ENCODE measurements at regions not wholly inside any gene's neighbourhood (a gene's known extent, or its start where the extent isn't known, plus 50 kb on each side); places are given as distances from the start of the nearest gene placed in this dataset.

- Histone ChIP-seq H3K4me3 (no peak overlapping the region), H3K36me3 (ENCODE audit: low read depth) (no peaks in the 10 kb centered on the region), H4K20me1 (ENCODE audit: insufficient read depth) (no peaks in the 10 kb centered on the region), H3K9me2 (ENCODE audit: insufficient read depth) (no peaks in the 10 kb centered on the region), H3K9ac (no peak overlapping the region), H3F3A (ENCODE audit: insufficient read depth) (no peaks in the 10 kb centered on the region), H2AFZ (no peak overlapping the region), H3K4me2 (ENCODE audit: unreplicated experiment) (peak overlapping the region; percentile 3), H3K27me3 (replicated peaks; ENCODE audit: insufficient read depth) (no peaks in the 10 kb centered on the region), H3K79me2 (ENCODE audit: insufficient read depth) (no peaks in the 10 kb centered on the region), H3K9me3 (ENCODE audit: low read depth) (no peaks in the 10 kb centered on the region), H3K4me1 (ENCODE audit: insufficient read depth) (0 out of 2 replicates have a peak, but pooled peaks cover 4% of the 10 kb centered on the region), H3K27ac (no peak overlapping the region)
- DNase-seq: no peak
- in situ Hi-C loops (cut with MboI): no loop called here
- no peak for TF ChIP-seq EZH2phosphoT487 (IDR thresholded peaks at IDR 0.05; ENCODE audit: insufficient read depth, low read depth)
- no peak for TF ChIP-seq EZH2 (IDR thresholded peaks at IDR 0.05; ENCODE audit: insufficient read depth, poor library complexity, severe bottlenecking)
- WGBS, 2 experiments (ENCODE audit: low coverage in 1 of 2, low lambda C conversion rate in 2 of 2, missing lambda C conversion rate in 2 of 2): 97 to 100% methylated on average over 3 of the region's 3 CpGs
These were observed 432.0 kb downstream of the SETD4 start for GRCh38 chr21:35628316-35628715.

GRCh38 chr21:35627462-35627861 is 432.9 kb downstream of the SETD4 start:
- H3K4me2 ChIP-seq (ENCODE audit: unreplicated experiment): no peak overlapping the region
- no peaks in the 10 kb centered on the region for H3K79me2 ChIP-seq (ENCODE audit: insufficient read depth)
- H3K9me2 ChIP-seq (ENCODE audit: insufficient read depth): no peaks in the 10 kb centered on the region
- H3K4me1 ChIP-seq (ENCODE audit: insufficient read depth): 0 out of 2 replicates have a peak, but pooled peaks cover 4% of the 10 kb centered on the region
- no peak overlapping the region for H3K4me3 ChIP-seq
- no peak overlapping the region for H2AFZ ChIP-seq
- TF ChIP-seq EZH2 (IDR thresholded peaks at IDR 0.05; ENCODE audit: insufficient read depth, poor library complexity, severe bottlenecking) (no peak), EZH2phosphoT487 (IDR thresholded peaks at IDR 0.05; ENCODE audit: insufficient read depth, low read depth) (no peak)
- no peak for DNase-seq
- no peaks in the 10 kb centered on the region for H3K27me3 ChIP-seq (replicated peaks; ENCODE audit: insufficient read depth)
- H3K36me3 ChIP-seq (ENCODE audit: low read depth): no peaks in the 10 kb centered on the region
- 94 to 97% methylated on average over 4 of the region's 4 CpGs for WGBS, 2 experiments (ENCODE audit: low coverage in 1 of 2, low lambda C conversion rate in 2 of 2, missing lambda C conversion rate in 2 of 2)
- in situ Hi-C loops (cut with MboI): no loop called here
- no peak overlapping the region for H3K27ac ChIP-seq
- no peaks in the 10 kb centered on the region for H4K20me1 ChIP-seq (ENCODE audit: insufficient read depth)
- H3K9ac ChIP-seq: no peak overlapping the region
- H3F3A ChIP-seq (ENCODE audit: insufficient read depth): no peaks in the 10 kb centered on the region
- H3K9me3 ChIP-seq (ENCODE audit: low read depth): no peaks in the 10 kb centered on the region

GRCh38 chr21:35625576-35625975 is 434.8 kb downstream of the SETD4 start:
- Histone ChIP-seq H3K4me1 (ENCODE audit: insufficient read depth) (0 out of 2 replicates have a peak, but pooled peaks cover 4% of the 10 kb centered on the region), H3K9me2 (ENCODE audit: insufficient read depth) (no peaks in the 10 kb centered on the region), H2AFZ (no peak overlapping the region), H3F3A (ENCODE audit: insufficient read depth) (no peaks in the 10 kb centered on the region), H3K27ac (no peak overlapping the region), H3K4me3 (no peak overlapping the region), H3K79me2 (ENCODE audit: insufficient read depth) (no peaks in the 10 kb centered on the region), H3K9ac (no peak overlapping the region), H3K4me2 (ENCODE audit: unreplicated experiment) (no peak overlapping the region), H3K36me3 (ENCODE audit: low read depth) (no peaks in the 10 kb centered on the region), H4K20me1 (ENCODE audit: insufficient read depth) (no peaks in the 10 kb centered on the region), H3K9me3 (ENCODE audit: low read depth) (no peaks in the 10 kb centered on the region), H3K27me3 (replicated peaks; ENCODE audit: insufficient read depth) (no peaks in the 10 kb centered on the region)
- in situ Hi-C loops (cut with MboI): no loop called here
- no peak for DNase-seq
- TF ChIP-seq EZH2 (IDR thresholded peaks at IDR 0.05; ENCODE audit: insufficient read depth, poor library complexity, severe bottlenecking): no peak
- TF ChIP-seq EZH2phosphoT487 (IDR thresholded peaks at IDR 0.05; ENCODE audit: insufficient read depth, low read depth): no peak
- WGBS, 2 experiments (ENCODE audit: low coverage in 1 of 2, low lambda C conversion rate in 2 of 2, missing lambda C conversion rate in 2 of 2): 80 to 81% methylated on average over 3 of the region's 3 CpGs

GRCh38 chr21:35624901-35625300 is 435.4 kb downstream of the SETD4 start:
- H3K36me3 ChIP-seq (ENCODE audit: low read depth): no peaks in the 10 kb centered on the region
- 28 to 37% methylated on average over 2 of the region's 2 CpGs for WGBS, 2 experiments (ENCODE audit: low coverage in 1 of 2, low lambda C conversion rate in 2 of 2, missing lambda C conversion rate in 2 of 2)
- no peak overlapping the region for H3K4me3 ChIP-seq
- H3K9me2 ChIP-seq (ENCODE audit: insufficient read depth): no peaks in the 10 kb centered on the region
- no peaks in the 10 kb centered on the region for H3K27me3 ChIP-seq (replicated peaks; ENCODE audit: insufficient read depth)
- no peak overlapping the region for H3K27ac ChIP-seq
- no peaks in the 10 kb centered on the region for H4K20me1 ChIP-seq (ENCODE audit: insufficient read depth)
- DNase-seq: no peak
- H3K79me2 ChIP-seq (ENCODE audit: insufficient read depth): no peaks in the 10 kb centered on the region
- in situ Hi-C loops (cut with MboI): loop anchor here (25.0 kb wide), 1 partner anchor 738 kb away; no protein-coding TSS in a partner anchor
- no peak overlapping the region for H2AFZ ChIP-seq
- no peak overlapping the region for H3K4me2 ChIP-seq (ENCODE audit: unreplicated experiment)
- peaks cover 7% of the 10 kb centered on the region; the same call in 1 of the 2 replicates for H3K4me1 ChIP-seq (ENCODE audit: insufficient read depth)
- H3F3A ChIP-seq (ENCODE audit: insufficient read depth): peaks cover under 1% of the 10 kb centered on the region; the same call in 1 of the 2 replicates
- TF ChIP-seq EZH2 (IDR thresholded peaks at IDR 0.05; ENCODE audit: insufficient read depth, poor library complexity, severe bottlenecking) (no peak), EZH2phosphoT487 (IDR thresholded peaks at IDR 0.05; ENCODE audit: insufficient read depth, low read depth) (no peak)
- no peaks in the 10 kb centered on the region for H3K9me3 ChIP-seq (ENCODE audit: low read depth)
- no peak overlapping the region for H3K9ac ChIP-seq

GRCh38 chr21:35622612-35623011 is 437.7 kb downstream of the SETD4 start:
- H3K27me3 ChIP-seq (replicated peaks; ENCODE audit: insufficient read depth): no peaks in the 10 kb centered on the region
- WGBS, 2 experiments (ENCODE audit: low coverage in 1 of 2, low lambda C conversion rate in 2 of 2, missing lambda C conversion rate in 2 of 2): 96 to 98% methylated on average over 3 of the region's 3 CpGs
- no peak for DNase-seq
- no peak overlapping the region for H3K9ac ChIP-seq
- peaks cover 17% of the 10 kb centered on the region for H3K4me1 ChIP-seq (ENCODE audit: insufficient read depth)
- no peaks in the 10 kb centered on the region for H3K9me2 ChIP-seq (ENCODE audit: insufficient read depth)
- no peaks in the 10 kb centered on the region for H3K36me3 ChIP-seq (ENCODE audit: low read depth)
- H3K9me3 ChIP-seq (ENCODE audit: low read depth): no peaks in the 10 kb centered on the region
- no peak overlapping the region for H3K4me3 ChIP-seq
- no peak overlapping the region for H2AFZ ChIP-seq
- H3K4me2 ChIP-seq (ENCODE audit: unreplicated experiment): no peak overlapping the region
- no peak for TF ChIP-seq EZH2phosphoT487 (IDR thresholded peaks at IDR 0.05; ENCODE audit: insufficient read depth, low read depth)
- TF ChIP-seq EZH2 (IDR thresholded peaks at IDR 0.05; ENCODE audit: insufficient read depth, poor library complexity, severe bottlenecking): no peak
- H3K79me2 ChIP-seq (ENCODE audit: insufficient read depth): no peaks in the 10 kb centered on the region
- no peak overlapping the region for H3K27ac ChIP-seq
- peaks cover 8% of the 10 kb centered on the region for H3F3A ChIP-seq (ENCODE audit: insufficient read depth)
- in situ Hi-C loops (cut with MboI): loop anchor here (25.0 kb wide), 1 partner anchor 735 kb away; no protein-coding TSS in a partner anchor
- no peaks in the 10 kb centered on the region for H4K20me1 ChIP-seq (ENCODE audit: insufficient read depth)
